ENCODE measurements at regions not wholly inside any gene's neighbourhood (a gene's known extent, or its start where the extent isn't known, plus 50 kb on each side); places are given as distances from the start of the nearest gene placed in this dataset.

GRCh38 chr3:56917361-56918110 lies 115.8 kb upstream of the ARHGEF3 start:
- DNase-seq, result no peak
- Histone ChIP-seq H3K36me3 (replicated peaks; ENCODE audit: control insufficient read depth, insufficient read depth, low read length) (no peaks in the 10 kb centered on the region), H3K27me3 (ENCODE audit: control insufficient read depth, insufficient read depth, low read length) (no peaks in the 10 kb centered on the region), H3K4me3 (ENCODE audit: insufficient read depth, low read depth, low read length) (no peak overlapping the region)

GRCh38 chr3:56916716-56917360 lies 115.1 kb upstream of the ARHGEF3 start:
- H3K27me3 ChIP-seq (ENCODE audit: control insufficient read depth, insufficient read depth, low read length), result no peaks in the 10 kb centered on the region
- no peak for DNase-seq
- no peaks in the 10 kb centered on the region for H3K36me3 ChIP-seq (replicated peaks; ENCODE audit: control insufficient read depth, insufficient read depth, low read length)
- no peak overlapping the region for H3K4me3 ChIP-seq (ENCODE audit: insufficient read depth, low read depth, low read length)

GRCh38 chr3:56915966-56916586 lies 114.3 kb upstream of the ARHGEF3 start:
- Histone ChIP-seq H3K36me3 (replicated peaks; ENCODE audit: control insufficient read depth, insufficient read depth, low read length) (no peaks in the 10 kb centered on the region), H3K27me3 (ENCODE audit: control insufficient read depth, insufficient read depth, low read length) (no peaks in the 10 kb centered on the region), H3K4me3 (ENCODE audit: insufficient read depth, low read depth, low read length) (no peak overlapping the region)
- DNase-seq, result peak; percentile 52

GRCh38 chr3:56914646-56915045 lies 112.9 kb upstream of the ARHGEF3 start:
- H3K27me3 ChIP-seq (ENCODE audit: control insufficient read depth, insufficient read depth, low read length), result no peaks in the 10 kb centered on the region
- no peaks in the 10 kb centered on the region for H3K36me3 ChIP-seq (replicated peaks; ENCODE audit: control insufficient read depth, insufficient read depth, low read length)
- no peak for DNase-seq
- H3K4me3 ChIP-seq (ENCODE audit: insufficient read depth, low read depth, low read length), result no peak overlapping the region

- Histone ChIP-seq H3K36me3 (replicated peaks; ENCODE audit: control insufficient read depth, insufficient read depth, low read length) (no peaks in the 10 kb centered on the region), H3K27me3 (ENCODE audit: control insufficient read depth, insufficient read depth, low read length) (no peaks in the 10 kb centered on the region), H3K4me3 (ENCODE audit: insufficient read depth, low read depth, low read length) (no peak overlapping the region)
- DNase-seq, result no peak
Measured at GRCh38 chr3:56911363-56911762, 109.6 kb upstream of the ARHGEF3 start.

- no peak for DNase-seq
- Histone ChIP-seq H3K36me3 (replicated peaks; ENCODE audit: control insufficient read depth, insufficient read depth, low read length) (no peaks in the 10 kb centered on the region), H3K27me3 (ENCODE audit: control insufficient read depth, insufficient read depth, low read length) (no peaks in the 10 kb centered on the region), H3K4me3 (ENCODE audit: insufficient read depth, low read depth, low read length) (no peak overlapping the region)
Measured at GRCh38 chr3:56909349-56909748, 107.6 kb upstream of the ARHGEF3 start.

GRCh38 chr3:56908004-56908403 lies 106.3 kb upstream of the ARHGEF3 start:
- Histone ChIP-seq H3K36me3 (replicated peaks; ENCODE audit: control insufficient read depth, insufficient read depth, low read length) (no peaks in the 10 kb centered on the region), H3K4me3 (ENCODE audit: insufficient read depth, low read depth, low read length) (no peak overlapping the region), H3K27me3 (ENCODE audit: control insufficient read depth, insufficient read depth, low read length) (no peaks in the 10 kb centered on the region)
- DNase-seq, result no peak

- Histone ChIP-seq H3K4me3 (ENCODE audit: insufficient read depth, low read depth, low read length) (no peak overlapping the region), H3K27me3 (ENCODE audit: control insufficient read depth, insufficient read depth, low read length) (no peaks in the 10 kb centered on the region), H3K36me3 (replicated peaks; ENCODE audit: control insufficient read depth, insufficient read depth, low read length) (no peaks in the 10 kb centered on the region)
- no peak for DNase-seq
Measured at GRCh38 chr3:56904552-56905215, 102.9 kb upstream of the ARHGEF3 start.

- Histone ChIP-seq H3K27me3 (ENCODE audit: control insufficient read depth, insufficient read depth, low read length) (no peaks in the 10 kb centered on the region), H3K4me3 (ENCODE audit: insufficient read depth, low read depth, low read length) (no peak overlapping the region), H3K36me3 (replicated peaks; ENCODE audit: control insufficient read depth, insufficient read depth, low read length) (no peaks in the 10 kb centered on the region)
- DNase-seq, result no peak
Measured at GRCh38 chr3:56903231-56903782, 101.6 kb upstream of the ARHGEF3 start.

GRCh38 chr3:56902468-56903160 lies 100.9 kb upstream of the ARHGEF3 start:
- no peak for DNase-seq
- Histone ChIP-seq H3K36me3 (replicated peaks; ENCODE audit: control insufficient read depth, insufficient read depth, low read length) (no peaks in the 10 kb centered on the region), H3K27me3 (ENCODE audit: control insufficient read depth, insufficient read depth, low read length) (no peaks in the 10 kb centered on the region), H3K4me3 (ENCODE audit: insufficient read depth, low read depth, low read length) (no peak overlapping the region)

GRCh38 chr3:56900801-56901200 lies 99.1 kb upstream of the ARHGEF3 start:
- DNase-seq, result no peak
- Histone ChIP-seq H3K36me3 (replicated peaks; ENCODE audit: control insufficient read depth, insufficient read depth, low read length) (no peaks in the 10 kb centered on the region), H3K4me3 (ENCODE audit: insufficient read depth, low read depth, low read length) (no peak overlapping the region), H3K27me3 (ENCODE audit: control insufficient read depth, insufficient read depth, low read length) (no peaks in the 10 kb centered on the region)

GRCh38 chr3:56899851-56900250 lies 98.1 kb upstream of the ARHGEF3 start:
- H3K36me3 ChIP-seq (replicated peaks; ENCODE audit: control insufficient read depth, insufficient read depth, low read length), result no peaks in the 10 kb centered on the region
- DNase-seq, result no peak
- no peak overlapping the region for H3K4me3 ChIP-seq (ENCODE audit: insufficient read depth, low read depth, low read length)
- no peaks in the 10 kb centered on the region for H3K27me3 ChIP-seq (ENCODE audit: control insufficient read depth, insufficient read depth, low read length)

GRCh38 chr3:56899078-56899477 lies 97.3 kb upstream of the ARHGEF3 start:
- DNase-seq, result no peak
- Histone ChIP-seq H3K27me3 (ENCODE audit: control insufficient read depth, insufficient read depth, low read length) (no peaks in the 10 kb centered on the region), H3K4me3 (ENCODE audit: insufficient read depth, low read depth, low read length) (no peak overlapping the region), H3K36me3 (replicated peaks; ENCODE audit: control insufficient read depth, insufficient read depth, low read length) (no peaks in the 10 kb centered on the region)

- Histone ChIP-seq H3K4me3 (ENCODE audit: insufficient read depth, low read depth, low read length) (no peak overlapping the region), H3K27me3 (ENCODE audit: control insufficient read depth, insufficient read depth, low read length) (no peaks in the 10 kb centered on the region), H3K36me3 (replicated peaks; ENCODE audit: control insufficient read depth, insufficient read depth, low read length) (no peaks in the 10 kb centered on the region)
- no peak for DNase-seq
Measured at GRCh38 chr3:56896357-56896756, 94.6 kb upstream of the ARHGEF3 start.

All from H7 (cell line).